ENCODE measurements at regions not wholly inside any gene's neighbourhood (a gene's known extent, or its start where the extent isn't known, plus 50 kb on each side); places are given as distances from the start of the nearest gene placed in this dataset.

GRCh38 chr15:62407962-62408361 lies 242.9 kb upstream of the C2CD4B start:
- BruUV-seq (replicated peaks), result no TSS peak
- intact Hi-C loops (cut with micrococcal nuclease), result no loop called here
- POLR2A ChIA-PET, result no interaction called here
- no peak for DNase-seq (ENCODE audit: unreplicated experiment)
- peaks cover 6% of the 10 kb centered on the region for H3K36me3 Mint-ChIP-seq (ENCODE audit: insufficient read depth, unreplicated experiment)
- H3K27me3 Mint-ChIP-seq (ENCODE audit: insufficient read depth, unreplicated experiment), result no peaks in the 10 kb centered on the region
- H3K9me3 Mint-ChIP-seq (ENCODE audit: unreplicated experiment), result no peaks in the 10 kb centered on the region
- TF ChIP-seq CTCF (IDR thresholded peaks at IDR 0.05; ENCODE audit: unreplicated experiment), result no peak
- CTCF ChIA-PET, result interaction anchor here (0.8 to 1.3 kb wide), 2 partner anchors 16 to 210 kb away, joined by 3 to 5 read pairs; no protein-coding TSS in a partner anchor
- peaks cover 16% of the 10 kb centered on the region for H3K4me1 Mint-ChIP-seq (ENCODE audit: insufficient read depth, unreplicated experiment)
- no peak overlapping the region for H3K27ac Mint-ChIP-seq (ENCODE audit: low read depth, unreplicated experiment)
- no peak overlapping the region for H3K4me3 Mint-ChIP-seq (ENCODE audit: unreplicated experiment)

- Mint-ChIP-seq H3K4me1 (ENCODE audit: insufficient read depth, unreplicated experiment) (peaks cover 2% of the 10 kb centered on the region), H3K27me3 (ENCODE audit: insufficient read depth, unreplicated experiment) (no peaks in the 10 kb centered on the region), H3K27ac (ENCODE audit: low read depth, unreplicated experiment) (no peak overlapping the region), H3K4me3 (ENCODE audit: unreplicated experiment) (no peak overlapping the region), H3K9me3 (ENCODE audit: unreplicated experiment) (no peaks in the 10 kb centered on the region), H3K36me3 (ENCODE audit: insufficient read depth, unreplicated experiment) (no peaks in the 10 kb centered on the region)
- TF ChIP-seq CTCF (IDR thresholded peaks at IDR 0.05; ENCODE audit: unreplicated experiment), result no peak
- no TSS peak for BruUV-seq (replicated peaks)
- no peak for DNase-seq (ENCODE audit: unreplicated experiment)
- ChIA-PET POLR2A (no interaction called here), CTCF (interaction anchor here (0.6 to 1.5 kb wide), 4 partner anchors 17 to 333 kb away, joined by 3 to 8 read pairs (median 5); no protein-coding TSS in a partner anchor)
- intact Hi-C loops (cut with micrococcal nuclease), result no loop called here
These were observed 244.4 kb upstream of the C2CD4B start for GRCh38 chr15:62409466-62409865.

GRCh38 chr15:62412686-62413085 lies 247.6 kb upstream of the C2CD4B start:
- Mint-ChIP-seq H3K36me3 (ENCODE audit: insufficient read depth, unreplicated experiment) (no peaks in the 10 kb centered on the region), H3K4me1 (ENCODE audit: insufficient read depth, unreplicated experiment) (no peaks in the 10 kb centered on the region), H3K27ac (ENCODE audit: low read depth, unreplicated experiment) (no peak overlapping the region), H3K4me3 (ENCODE audit: unreplicated experiment) (no peak overlapping the region), H3K9me3 (ENCODE audit: unreplicated experiment) (no peaks in the 10 kb centered on the region), H3K27me3 (ENCODE audit: insufficient read depth, unreplicated experiment) (no peaks in the 10 kb centered on the region)
- no TSS peak for BruUV-seq (replicated peaks)
- POLR2A ChIA-PET, result no interaction called here
- TF ChIP-seq CTCF (IDR thresholded peaks at IDR 0.05; ENCODE audit: unreplicated experiment), result no peak
- CTCF ChIA-PET, result no interaction called here
- DNase-seq (ENCODE audit: unreplicated experiment), result no peak
- intact Hi-C loops (cut with micrococcal nuclease), result no loop called here

- Mint-ChIP-seq H3K4me3 (ENCODE audit: unreplicated experiment) (no peak overlapping the region), H3K27ac (ENCODE audit: low read depth, unreplicated experiment) (no peak overlapping the region), H3K9me3 (ENCODE audit: unreplicated experiment) (no peaks in the 10 kb centered on the region), H3K36me3 (ENCODE audit: insufficient read depth, unreplicated experiment) (no peaks in the 10 kb centered on the region), H3K27me3 (ENCODE audit: insufficient read depth, unreplicated experiment) (no peaks in the 10 kb centered on the region), H3K4me1 (ENCODE audit: insufficient read depth, unreplicated experiment) (no peaks in the 10 kb centered on the region)
- no TSS peak for BruUV-seq (replicated peaks)
- ChIA-PET CTCF (no interaction called here), POLR2A (no interaction called here)
- no peak for TF ChIP-seq CTCF (IDR thresholded peaks at IDR 0.05; ENCODE audit: unreplicated experiment)
- no peak for DNase-seq (ENCODE audit: unreplicated experiment)
- intact Hi-C loops (cut with micrococcal nuclease), result no loop called here
These were observed 248.1 kb upstream of the C2CD4B start for GRCh38 chr15:62413153-62413552.
